ENCODE measurements at regions not wholly inside any gene's neighbourhood (a gene's known extent, or its start where the extent isn't known, plus 50 kb on each side); places are given as distances from the start of the nearest gene placed in this dataset.

- no peak for DNase-seq
Measured at GRCh38 chr14:104505085-104506074, 74.2 kb upstream of the C14orf180 start.

- DNase-seq: no peak
Measured at GRCh38 chr14:104506461-104507253, 72.9 kb upstream of the C14orf180 start.

- DNase-seq: no peak
Measured at GRCh38 chr14:104507443-104507842, 72.1 kb upstream of the C14orf180 start.

GRCh38 chr14:104509673-104510072 lies 69.9 kb upstream of the C14orf180 start:
- DNase-seq: peak in 1 of 2 experiments; percentile 20

- no peak for DNase-seq
Measured at GRCh38 chr14:104510216-104510615, 69.3 kb upstream of the C14orf180 start.

GRCh38 chr14:104510794-104511611 lies 68.6 kb upstream of the C14orf180 start:
- DNase-seq: no peak

- DNase-seq: no peak
Measured at GRCh38 chr14:104512061-104512460, 67.5 kb upstream of the C14orf180 start.

GRCh38 chr14:104512771-104513640 lies 66.6 kb upstream of the C14orf180 start:
- DNase-seq: no peak

- DNase-seq: no peak
Measured at GRCh38 chr14:104513641-104514046, 65.9 kb upstream of the C14orf180 start.

- no peak for DNase-seq
Measured at GRCh38 chr14:104514156-104514848, 65.3 kb upstream of the C14orf180 start.

- no peak for DNase-seq
Measured at GRCh38 chr14:104515059-104515810, 64.3 kb upstream of the C14orf180 start.

- no peak for DNase-seq
Measured at GRCh38 chr14:104515811-104516780, 63.5 kb upstream of the C14orf180 start.

GRCh38 chr14:104516906-104517305 lies 62.7 kb upstream of the C14orf180 start:
- DNase-seq: no peak

GRCh38 chr14:104517426-104517825 lies 62.1 kb upstream of the C14orf180 start:
- no peak for DNase-seq

- DNase-seq: no peak
Measured at GRCh38 chr14:104517867-104518266, 61.7 kb upstream of the C14orf180 start.

- no peak for DNase-seq
Measured at GRCh38 chr14:104518659-104519350, 60.8 kb upstream of the C14orf180 start.

- DNase-seq: no peak
Measured at GRCh38 chr14:104519721-104520120, 59.8 kb upstream of the C14orf180 start.

- no peak for DNase-seq
Measured at GRCh38 chr14:104520620-104521410, 58.7 kb upstream of the C14orf180 start.
